Keratinocyte (primary cell): ENCODE measurements at regions not wholly inside any gene's neighbourhood (a gene's known extent, or its start where the extent isn't known, plus 50 kb on each side); places are given as distances from the start of the nearest gene placed in this dataset.

ENCODE experiments used
- DNase-seq: peaks from one replicate; pipeline ENCODE4 v3.0.0-alpha.2; 2011; ENCODE audit warnings: low read depth, missing footprints, low spot score
- FAIRE-seq: peaks from 2 replicates; lab custom pipeline; 2011; peaks lifted over from hg19 to GRCh38; lab: Jason Lieb, UNC
- H2AFZ ChIP-seq: 2 replicates; pipeline ENCODE4 v1.6.0; 2012; ENCODE audit warnings: low read length, control low read depth, inconsistent platforms; ENCODE audit not compliant: control insufficient read depth
- H3K27ac ChIP-seq: 2 replicates; pipeline ENCODE4 v1.5.1; 2011; ENCODE audit warnings: low read length; ENCODE audit not compliant: control insufficient read depth, insufficient read depth
- H3K27me3 ChIP-seq: 3 replicates; pipeline ENCODE4 v1.6.0; 2011; ENCODE audit warnings: low read length; ENCODE audit not compliant: control insufficient read depth, insufficient read depth; ENCODE audit errors: extremely low read depth
- H3K36me3 ChIP-seq, 2 experiments: 2 replicates in 1 of 2; 3 replicates in 1 of 2; pipeline ENCODE4 v1.5.1; 2011; ENCODE audit warnings: low read length in 2 of 2, mild to moderate bottlenecking in 1 of 2; ENCODE audit not compliant: control insufficient read depth in 2 of 2, insufficient read depth in 2 of 2; ENCODE audit errors: extremely low read depth in 1 of 2
- H3K4me1 ChIP-seq: 3 replicates; pipeline ENCODE4 v1.5.1; 2011; ENCODE audit warnings: low read length; ENCODE audit not compliant: control insufficient read depth, insufficient read depth; ENCODE audit errors: extremely low read depth
- H3K4me2 ChIP-seq: 3 replicates; pipeline ENCODE4 v1.6.0; 2011; ENCODE audit warnings: low read depth, low read length; ENCODE audit not compliant: control insufficient read depth, insufficient read depth; ENCODE audit errors: extremely low read depth
- H3K4me3 ChIP-seq, 3 experiments: fragments of 200-600 bp in 1 of 3; sonication (generic) in 1 of 3; 2 replicates in 2 of 3; 3 replicates in 1 of 3; pipeline ENCODE4 v1.5.1; 2011 to 2016; ENCODE audit warnings: low read length in 3 of 3, mild to moderate bottlenecking in 3 of 3, control low read depth in 2 of 3, inconsistent platforms in 1 of 3, low read depth in 1 of 3, mixed read lengths in 1 of 3, mixed run types in 1 of 3, moderate library complexity in 1 of 3; ENCODE audit not compliant: control insufficient read depth in 2 of 3, insufficient read depth in 2 of 3; ENCODE audit errors: extremely low read depth in 1 of 3
- H3K79me2 ChIP-seq: 2 replicates; pipeline ENCODE4 v1.6.0; 2012; ENCODE audit warnings: low read length; ENCODE audit not compliant: control insufficient read depth, insufficient read depth
- H3K9ac ChIP-seq: 3 replicates; pipeline ENCODE4 v1.6.0; 2011; ENCODE audit warnings: low read length; ENCODE audit not compliant: control insufficient read depth, insufficient read depth; ENCODE audit errors: extremely low read depth
- H3K9me1 ChIP-seq: 3 replicates; pipeline ENCODE4 v1.6.0; 2011; ENCODE audit warnings: low read length; ENCODE audit not compliant: control insufficient read depth, insufficient read depth; ENCODE audit errors: extremely low read depth
- H3K9me3 ChIP-seq: 2 replicates; pipeline ENCODE4 v1.5.1; 2012; ENCODE audit warnings: low read depth, low read length; ENCODE audit not compliant: control insufficient read depth
- H4K20me1 ChIP-seq: 3 replicates; pipeline ENCODE4 v1.6.0; 2011; ENCODE audit warnings: low read length; ENCODE audit not compliant: control insufficient read depth, insufficient read depth; ENCODE audit errors: extremely low read depth
- CTCF ChIP-seq, 3 experiments: IDR thresholded peaks in 1 of 3; conservative IDR thresholded peaks in 1 of 3; optimal IDR thresholded peaks in 1 of 3; 2 replicates in 2 of 3; 3 replicates in 1 of 3; pipeline versions ENCODE3 to v1.5.1; 2011; ENCODE audit warnings: low read length in 3 of 3, mild to moderate bottlenecking in 3 of 3, moderate library complexity in 2 of 3, control low read depth in 1 of 3, inconsistent platforms in 1 of 3; ENCODE audit not compliant: insufficient read depth in 2 of 3; ENCODE audit errors: extremely low read depth in 1 of 3
- EZH2 ChIP-seq: IDR thresholded peaks from one replicate; pipeline ENCODE4 v1.6.1; 2012; ENCODE audit warnings: inconsistent platforms, mild to moderate bottlenecking, low read length, moderate library complexity
- dilution Hi-C: fragments of 300-500 bp; cut with MboI; formaldehyde crosslinking; loops from one replicate; pipeline ENCODE4 v1.7.0; 2020; ENCODE audit warnings: low sequenced_read_pairs; ENCODE audit not compliant: extremely low pct_ligation_motif_present

GRCh38 chr2:120611961-120612360 is 123.7 kb upstream of the GLI2 start:
- H2AFZ ChIP-seq: no peak overlapping the region
- no peak overlapping the region for H3K4me3 ChIP-seq
- no peak for FAIRE-seq
- no peak overlapping the region for H3K4me2 ChIP-seq
- H3K36me3 ChIP-seq: no peaks in the 10 kb centered on the region
- H3K27ac ChIP-seq: no peak overlapping the region
- peaks cover 4% of the 10 kb centered on the region for H3K4me1 ChIP-seq
- dilution Hi-C loops: no loop called here
- H3K9me3 ChIP-seq: no peaks in the 10 kb centered on the region
- no peaks in the 10 kb centered on the region for H4K20me1 ChIP-seq
- no peaks in the 10 kb centered on the region for H3K27me3 ChIP-seq
- TF ChIP-seq CTCF (optimal IDR thresholded peaks at IDR 0.05 in 1 of 3, IDR thresholded peaks at IDR 0.05 in 1 of 3, conservative IDR thresholded peaks at IDR 0.05 in 1 of 3; ENCODE audit: extremely low read depth in 1 of 3, insufficient read depth in 2 of 3, low read length in 3 of 3) (no peak), EZH2 (no peak)
- H3K9ac ChIP-seq: no peak overlapping the region
- H3K79me2 ChIP-seq: no peaks in the 10 kb centered on the region
- H3K9me1 ChIP-seq: no peaks in the 10 kb centered on the region
- no peak for DNase-seq

- H2AFZ ChIP-seq: no peak overlapping the region
- H3K27me3 ChIP-seq: no peaks in the 10 kb centered on the region
- no peaks in the 10 kb centered on the region for H3K36me3 ChIP-seq
- H3K9me3 ChIP-seq: no peaks in the 10 kb centered on the region
- dilution Hi-C loops: no loop called here
- H4K20me1 ChIP-seq: no peaks in the 10 kb centered on the region
- DNase-seq (no peak), FAIRE-seq (no peak)
- peaks cover 4% of the 10 kb centered on the region for H3K4me1 ChIP-seq
- no peak for TF ChIP-seq EZH2
- no peak for TF ChIP-seq CTCF (optimal IDR thresholded peaks at IDR 0.05 in 1 of 3, IDR thresholded peaks at IDR 0.05 in 1 of 3, conservative IDR thresholded peaks at IDR 0.05 in 1 of 3; ENCODE audit: extremely low read depth in 1 of 3, insufficient read depth in 2 of 3, low read length in 3 of 3)
- no peak overlapping the region for H3K4me2 ChIP-seq
- no peaks in the 10 kb centered on the region for H3K9me1 ChIP-seq
- H3K9ac ChIP-seq: no peak overlapping the region
- no peak overlapping the region for H3K27ac ChIP-seq
- no peaks in the 10 kb centered on the region for H3K79me2 ChIP-seq
- no peak overlapping the region for H3K4me3 ChIP-seq
Measured at GRCh38 chr2:120612471-120612870, 123.2 kb upstream of the GLI2 start.
